22Rv1 (cell line): ENCODE measurements at regions not wholly inside any gene's neighbourhood (a gene's known extent, or its start where the extent isn't known, plus 50 kb on each side); places are given as distances from the start of the nearest gene placed in this dataset.

Experiments
- ZFX ChIP-seq: fragments of 450-650 bp; IDR thresholded peaks from 2 replicates; pipeline ENCODE4 v1.6.1; 2017; ENCODE audit warnings: antibody characterized with exemption, borderline replicate concordance
- TF ChIP-seq, protein P1 (sequence below): fragments of 450-650 bp; IDR thresholded peaks from 2 replicates; pipeline ENCODE4 v1.5.1; 2017; ENCODE audit warnings: mild to moderate bottlenecking

DNA sequence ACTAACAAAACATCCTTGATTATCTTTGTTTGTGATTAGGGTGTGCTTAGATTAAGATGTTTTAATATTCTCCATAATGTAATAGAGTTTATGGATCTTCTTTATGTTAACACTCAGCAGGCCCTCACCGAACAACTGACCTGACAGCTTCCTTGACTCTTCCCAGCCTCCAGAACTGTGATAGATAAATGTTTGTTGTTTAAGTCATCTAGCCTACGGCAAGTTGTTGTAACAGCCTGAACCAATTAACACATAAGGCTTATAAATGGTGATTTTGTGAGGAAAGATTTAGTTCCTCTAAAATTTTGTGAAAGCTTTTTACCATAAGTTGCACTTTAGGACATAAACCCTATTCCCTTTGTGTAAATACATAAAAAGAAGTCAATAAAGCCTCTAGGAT, 156.5 kb upstream of the DCN start:
- TF ChIP-seq, protein P1, sequence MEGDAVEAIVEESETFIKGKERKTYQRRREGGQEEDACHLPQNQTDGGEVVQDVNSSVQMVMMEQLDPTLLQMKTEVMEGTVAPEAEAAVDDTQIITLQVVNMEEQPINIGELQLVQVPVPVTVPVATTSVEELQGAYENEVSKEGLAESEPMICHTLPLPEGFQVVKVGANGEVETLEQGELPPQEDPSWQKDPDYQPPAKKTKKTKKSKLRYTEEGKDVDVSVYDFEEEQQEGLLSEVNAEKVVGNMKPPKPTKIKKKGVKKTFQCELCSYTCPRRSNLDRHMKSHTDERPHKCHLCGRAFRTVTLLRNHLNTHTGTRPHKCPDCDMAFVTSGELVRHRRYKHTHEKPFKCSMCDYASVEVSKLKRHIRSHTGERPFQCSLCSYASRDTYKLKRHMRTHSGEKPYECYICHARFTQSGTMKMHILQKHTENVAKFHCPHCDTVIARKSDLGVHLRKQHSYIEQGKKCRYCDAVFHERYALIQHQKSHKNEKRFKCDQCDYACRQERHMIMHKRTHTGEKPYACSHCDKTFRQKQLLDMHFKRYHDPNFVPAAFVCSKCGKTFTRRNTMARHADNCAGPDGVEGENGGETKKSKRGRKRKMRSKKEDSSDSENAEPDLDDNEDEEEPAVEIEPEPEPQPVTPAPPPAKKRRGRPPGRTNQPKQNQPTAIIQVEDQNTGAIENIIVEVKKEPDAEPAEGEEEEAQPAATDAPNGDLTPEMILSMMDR: no peak
- TF ChIP-seq ZFX: no peak
